ENCODE measurements at regions not wholly inside any gene's neighbourhood (a gene's known extent, or its start where the extent isn't known, plus 50 kb on each side); places are given as distances from the start of the nearest gene placed in this dataset.
A peak's percentile ranks its signal among the peaks of the same experiment; 100 is the strongest.

- no peak for DNase-seq
Observed at GRCh38 chr10:71048971-71049615, 160.7 kb upstream of the PCBD1 start.

DNA sequence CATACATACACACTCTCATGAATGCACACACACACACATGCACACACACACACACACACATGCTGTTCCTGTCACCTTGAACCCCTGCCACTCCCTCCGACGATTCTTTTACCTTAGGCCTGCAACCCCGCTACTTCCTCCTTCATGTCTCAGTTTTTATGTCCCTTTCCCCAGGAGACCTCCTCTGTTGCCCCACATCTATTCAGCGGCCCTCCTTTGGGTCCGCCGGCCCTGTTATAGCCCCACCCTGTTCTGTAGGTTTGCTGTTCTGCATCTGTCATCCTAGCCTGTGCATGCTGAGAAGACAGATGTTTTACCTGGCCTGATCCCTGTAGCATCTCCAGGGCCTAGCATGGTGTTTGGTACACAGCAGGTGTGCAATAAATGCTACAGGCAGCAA, 161.6 kb upstream of the PCBD1 start:
- DNase-seq, result no peak

GRCh38 chr10:71052076-71052660, 160.2 kb upstream of the UNC5B start:
- no peak for DNase-seq

- DNase-seq, result no peak
Observed at GRCh38 chr10:71052708-71053107, 159.7 kb upstream of the UNC5B start.

GRCh38 chr10:71053169-71053895, 159.0 kb upstream of the UNC5B start:
- no peak for DNase-seq

- no peak for DNase-seq
Observed at GRCh38 chr10:71058308-71058707, 154.1 kb upstream of the UNC5B start.

DNA sequence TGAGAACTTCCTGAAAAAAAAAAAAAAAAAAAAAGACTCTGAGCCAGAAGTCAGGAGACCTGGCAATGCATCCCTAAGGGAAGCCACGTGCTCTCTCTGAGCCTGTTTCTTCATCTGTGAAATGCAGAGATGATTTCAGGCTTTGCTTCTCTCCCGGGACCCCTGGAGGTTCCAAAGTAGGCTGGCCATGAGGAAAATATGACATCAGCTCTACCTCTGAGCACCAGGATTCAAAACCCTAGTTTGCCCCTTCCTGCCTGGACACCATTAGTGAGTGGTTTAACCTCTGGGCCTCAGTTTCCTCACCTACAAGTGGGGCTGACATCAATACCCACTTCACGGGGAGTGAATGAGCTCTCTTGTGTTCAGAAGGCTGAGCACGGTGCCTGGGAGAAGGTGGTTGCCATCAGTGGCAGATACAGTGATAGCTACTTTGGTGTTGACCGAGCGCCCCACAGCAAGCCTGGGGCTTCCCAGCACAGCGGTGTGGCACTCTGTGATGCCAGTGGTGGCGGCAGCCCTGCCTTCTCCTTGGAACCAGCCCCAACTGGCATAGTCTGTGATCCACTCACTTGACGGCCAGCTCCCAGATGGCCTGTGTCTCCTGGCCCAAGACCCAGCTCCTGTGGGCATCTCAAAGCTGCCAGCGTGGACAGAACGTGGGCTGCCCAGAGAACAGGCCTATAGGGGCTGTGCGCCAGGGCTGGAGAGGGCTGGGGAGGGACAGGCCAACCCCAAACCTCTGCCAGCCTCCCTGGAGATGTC, 153.1 kb upstream of the UNC5B start:
- DNase-seq, result no peak

GRCh38 chr10:71059943-71060342, 152.4 kb upstream of the UNC5B start:
- no peak for DNase-seq

DNA sequence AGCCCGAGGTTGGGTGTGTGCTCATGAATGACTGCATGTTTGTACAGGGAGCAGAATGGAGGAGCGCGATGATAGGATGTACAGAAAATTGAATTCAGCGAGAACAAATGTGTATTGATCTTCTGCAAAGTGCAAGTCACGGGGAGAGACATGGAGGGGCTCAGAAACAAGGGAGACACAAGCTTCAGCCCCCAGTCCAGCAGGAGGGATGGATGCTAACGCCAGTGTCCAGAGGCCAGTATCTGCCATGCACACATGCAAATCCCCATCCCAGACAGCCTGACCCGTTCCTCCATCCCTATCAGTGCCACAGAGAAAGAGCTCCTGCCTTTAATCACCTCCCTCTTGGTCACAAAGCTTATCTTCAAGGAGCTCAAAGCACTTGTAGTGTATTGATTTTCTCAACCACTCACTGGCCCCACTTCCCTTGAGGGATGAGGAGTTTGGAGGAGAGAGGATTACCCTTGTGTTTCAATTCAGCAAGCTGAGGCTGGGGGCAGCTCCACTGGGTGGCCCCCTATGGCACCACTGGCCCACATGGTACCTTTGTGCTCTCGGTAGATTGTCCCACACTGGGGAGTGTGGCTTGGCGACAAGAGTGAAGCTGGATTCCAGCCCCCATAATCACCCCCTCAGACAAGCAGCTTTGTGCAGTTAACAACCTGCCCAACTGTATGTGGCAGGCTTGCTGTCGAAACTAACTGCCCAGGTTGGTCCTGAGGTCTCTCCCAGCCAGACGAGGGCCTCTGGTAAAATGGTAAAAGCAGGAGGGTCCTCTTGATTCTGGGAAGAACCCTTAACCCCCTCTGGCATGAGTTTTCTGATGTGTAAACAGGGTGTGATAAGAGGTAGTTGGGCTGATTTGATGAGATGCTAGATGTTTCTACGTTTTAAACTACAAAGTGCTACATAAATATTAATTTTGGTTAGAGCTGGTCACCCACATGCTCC, 151.6 kb upstream of the UNC5B start:
- DNase-seq, result no peak

DNA sequence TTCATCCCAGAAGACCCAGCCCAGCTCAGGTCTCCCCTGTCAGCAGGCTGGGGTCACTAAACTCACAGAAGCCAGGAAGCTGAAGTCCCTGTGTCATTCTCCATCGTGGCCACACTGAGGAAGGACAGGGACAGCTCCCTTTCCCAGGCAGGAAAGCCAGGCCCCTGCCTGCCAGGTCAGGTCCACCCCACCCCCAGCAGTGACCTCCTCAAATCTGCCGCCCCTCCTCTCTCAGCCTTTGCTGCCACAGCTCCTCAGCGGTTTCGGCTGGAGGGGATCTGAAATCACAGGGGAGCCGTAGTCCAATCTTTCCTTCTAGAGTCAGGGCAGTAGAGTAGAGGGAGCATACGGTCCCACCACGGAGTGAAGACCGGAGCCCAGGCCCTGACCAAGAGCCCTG, 150.9 kb upstream of the UNC5B start:
- DNase-seq, result no peak

DNA sequence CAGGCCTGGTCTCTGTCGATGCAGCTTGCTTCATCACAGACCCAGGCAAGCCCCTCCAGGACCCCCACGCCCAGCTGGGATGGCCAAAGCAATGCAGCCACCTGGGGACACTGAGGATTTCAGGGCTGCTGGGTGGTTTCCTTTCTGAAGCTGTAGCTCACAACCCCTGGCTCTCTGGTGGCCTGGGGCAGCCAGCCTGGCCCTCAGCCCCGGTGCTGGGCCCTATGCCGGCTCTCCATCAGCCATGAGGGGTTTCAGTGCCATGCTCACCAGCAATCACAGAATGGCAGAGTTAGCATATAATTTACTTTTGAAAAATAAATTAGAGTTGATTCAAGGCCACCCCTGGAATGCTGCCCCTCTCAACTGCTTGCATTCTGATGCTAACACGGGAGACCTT, 150.2 kb upstream of the UNC5B start:
- no peak for DNase-seq

- no peak for DNase-seq
Observed at GRCh38 chr10:71063401-71063800, 149.0 kb upstream of the UNC5B start.

DNA sequence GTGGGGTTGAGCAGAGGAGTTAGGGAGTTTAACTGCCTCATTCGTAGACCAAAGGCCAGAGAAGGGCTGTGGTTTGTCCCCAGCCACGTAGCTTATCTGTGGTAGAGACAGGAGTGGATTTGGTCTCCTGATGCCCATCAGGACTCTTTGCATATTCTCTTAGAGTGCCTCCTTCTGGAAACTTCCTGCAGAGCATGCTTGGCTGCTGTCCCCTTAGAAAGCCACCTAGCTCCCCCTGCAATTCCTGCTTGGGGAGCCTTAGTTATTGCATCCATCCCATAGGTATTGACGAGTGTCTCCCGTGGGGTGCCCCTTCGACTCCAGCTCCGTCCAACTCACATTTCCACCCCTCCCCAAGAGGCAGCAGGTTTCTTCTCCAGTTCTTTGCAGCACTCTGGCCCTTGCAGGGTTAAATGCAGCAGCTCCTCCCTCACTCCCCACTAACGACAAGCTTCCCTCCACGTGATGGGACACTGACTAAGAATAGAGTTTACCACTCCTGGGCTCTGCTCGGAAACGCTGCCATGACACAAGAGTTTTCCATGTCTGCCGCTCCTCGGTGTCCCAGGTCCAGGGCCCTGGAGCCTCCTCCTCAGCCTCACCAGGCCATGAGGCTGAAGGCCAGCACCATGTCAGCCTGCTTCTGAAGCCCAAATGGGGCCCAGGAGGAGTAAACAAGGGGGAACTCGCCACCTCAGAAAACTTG, 147.8 kb upstream of the UNC5B start:
- DNase-seq, result no peak

DNA sequence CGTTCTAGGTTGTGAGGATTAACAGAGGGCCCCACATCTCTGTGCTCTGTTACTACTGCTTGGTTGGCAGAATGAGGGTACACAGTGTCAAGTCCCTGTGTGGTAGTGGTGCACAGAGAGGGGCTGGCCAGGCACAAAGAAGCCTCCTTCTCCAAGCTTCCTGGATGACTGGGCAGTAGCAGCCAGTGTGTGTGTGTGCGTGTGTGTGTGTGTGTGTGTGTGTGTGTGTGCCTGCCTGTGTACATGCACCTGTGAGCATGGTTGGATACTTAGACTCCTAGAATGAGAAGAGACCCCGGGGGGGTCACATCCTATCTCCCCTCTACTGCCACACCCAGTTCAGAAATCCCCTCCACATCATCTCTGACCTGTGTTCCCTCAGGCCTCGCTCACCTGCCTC, 146.7 kb upstream of the UNC5B start:
- no peak for DNase-seq

- no peak for DNase-seq
Observed at GRCh38 chr10:71066600-71066999, 145.8 kb upstream of the UNC5B start.

DNA sequence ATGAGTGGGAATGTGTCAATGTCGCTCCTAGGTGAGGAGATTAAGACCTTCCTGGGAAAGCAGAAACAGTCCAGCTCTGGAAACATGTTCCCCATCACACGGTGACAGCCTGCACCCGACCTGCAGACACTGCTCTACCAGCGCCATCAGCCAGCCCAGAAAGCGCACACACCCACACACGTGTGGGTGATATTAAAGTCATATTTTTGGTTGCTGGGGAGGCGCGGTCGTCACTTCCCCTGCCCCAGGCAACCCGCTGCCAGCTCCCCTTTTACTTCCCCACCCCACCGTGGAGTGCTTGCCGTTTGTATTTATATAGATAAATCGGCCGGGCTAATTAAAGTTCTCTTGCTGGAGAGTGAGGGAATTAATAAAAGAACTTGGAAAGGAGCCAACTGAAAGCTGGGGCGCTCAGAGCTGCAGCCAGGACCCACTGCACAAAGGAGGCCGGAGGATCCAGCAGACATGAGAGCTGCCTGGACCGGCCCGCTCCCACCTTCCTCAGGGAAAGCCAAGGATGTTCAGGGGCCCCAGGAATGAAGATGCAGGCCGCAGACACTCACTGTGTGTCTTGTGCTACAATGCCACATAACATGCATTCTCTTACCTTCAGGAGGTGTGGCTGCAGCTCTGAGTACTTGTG, 145.2 kb upstream of the UNC5B start:
- DNase-seq, result no peak

DNA sequence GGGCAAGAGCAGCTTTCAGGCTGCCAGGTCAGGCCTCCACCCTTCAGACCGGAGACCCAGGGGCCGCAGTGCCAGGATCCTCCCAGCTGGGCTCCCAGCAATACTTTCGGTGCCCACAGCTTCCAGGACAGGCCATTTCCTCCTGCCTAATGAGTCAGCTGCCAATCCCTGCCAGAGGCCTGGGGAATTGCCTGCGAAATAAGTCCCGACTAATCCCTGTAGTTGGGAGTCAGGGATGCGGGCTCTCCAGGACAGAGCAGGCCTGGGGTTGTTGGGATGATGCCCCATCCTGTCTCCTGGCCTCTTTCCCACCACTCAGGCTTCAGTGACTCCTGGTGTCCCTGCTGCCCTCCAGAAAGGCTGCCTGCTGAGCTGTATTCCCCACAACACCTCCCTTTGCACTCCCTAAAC, 143.5 kb upstream of the UNC5B start:
- no peak for DNase-seq

DNA sequence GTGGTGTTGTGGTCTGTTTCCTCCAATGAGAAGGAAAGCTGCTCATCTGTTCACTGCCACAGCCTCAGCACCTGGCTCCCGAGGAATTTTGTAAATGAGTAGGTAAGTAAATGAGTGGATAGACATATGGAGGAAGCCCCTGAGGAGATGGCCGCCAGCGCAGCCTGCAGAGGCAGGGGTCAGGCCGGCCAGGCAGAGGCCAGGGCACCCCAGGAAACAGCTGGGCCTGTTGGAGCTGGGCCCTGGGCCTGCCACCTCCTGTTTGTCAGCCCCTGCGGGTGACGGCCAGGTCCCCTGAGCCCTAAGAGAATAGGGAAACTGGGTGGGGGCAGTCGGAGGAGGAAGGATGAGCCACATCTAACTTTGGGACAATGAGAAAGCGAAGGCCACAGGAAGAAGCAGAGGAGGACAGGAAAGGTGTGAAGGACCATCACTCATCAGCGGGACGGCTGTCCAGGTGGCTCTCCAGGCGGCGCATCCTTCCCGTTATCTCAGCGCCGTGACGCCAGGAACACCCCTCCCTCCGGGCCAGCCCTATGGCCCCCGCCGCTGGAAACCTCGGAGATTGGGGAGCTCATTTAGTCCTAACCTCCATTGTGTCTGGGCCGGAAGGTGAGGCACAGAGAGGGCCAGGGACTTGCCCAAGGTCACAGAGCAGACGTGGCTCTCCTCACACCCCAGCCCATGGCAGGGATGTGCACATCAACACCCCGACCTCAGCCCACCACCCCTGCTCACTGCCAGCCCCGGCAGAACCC, 142.3 kb upstream of the UNC5B start:
- no peak for DNase-seq

GRCh38 chr10:71070741-71071140, 141.6 kb upstream of the UNC5B start:
- no peak for DNase-seq

DNA sequence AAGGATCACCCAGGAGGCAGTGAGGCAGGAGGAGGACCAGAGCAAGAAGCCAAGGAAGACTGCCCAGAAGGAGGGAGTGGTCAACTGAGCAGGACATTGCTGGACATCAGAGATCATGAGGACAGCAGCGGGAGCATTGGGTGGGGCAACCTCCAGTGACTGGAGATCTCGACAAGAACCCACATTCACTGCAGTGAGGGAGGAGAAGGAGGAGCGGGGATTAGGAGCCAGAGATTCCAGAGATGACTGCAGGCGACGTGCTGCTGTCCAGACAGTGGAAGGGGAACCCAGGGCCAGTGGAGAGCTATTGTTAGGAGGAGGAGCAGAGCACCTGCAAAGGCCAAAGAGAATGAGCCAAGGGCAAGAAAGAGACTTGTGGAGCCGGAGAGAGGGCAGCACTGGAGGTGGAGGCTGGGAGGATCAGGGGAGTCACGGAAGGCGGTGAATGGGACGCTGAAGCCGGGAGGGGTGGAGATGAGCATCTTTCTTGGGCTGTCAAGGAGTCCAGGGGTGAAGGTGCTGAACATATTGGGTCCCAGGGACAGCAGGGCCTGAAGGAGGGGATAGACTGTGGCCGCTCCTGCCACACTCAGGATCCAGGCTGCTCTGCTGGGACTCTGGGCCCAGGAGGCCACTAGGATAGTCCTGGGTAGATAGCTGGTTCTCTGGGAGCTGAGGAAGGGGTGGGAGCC, 140.1 kb upstream of the UNC5B start:
- peak; percentile 38 for DNase-seq

Data from activated effector memory CD4-positive, alpha-beta T cell treated with anti-CD3 and anti-CD28 coated beads, Interleukin-2, amount 50 U/mL, for 16 hours (primary cell).